B cell (primary cell): ENCODE measurements at regions not wholly inside any gene's neighbourhood (a gene's known extent, or its start where the extent isn't known, plus 50 kb on each side); places are given as distances from the start of the nearest gene placed in this dataset.

Experiments
- ATAC-seq: fragments of 200-7000 bp; cut with Tn5 transposase; one replicate; pipeline ENCODE4 v1.10.0; 2021; ENCODE audit warnings: low read depth, mild to moderate bottlenecking, moderate number of reproducible peaks, moderate library complexity
- CTCF ChIA-PET: fragments of 350-600 bp; sonication (Branson Sonifier 250); formaldehyde crosslinking; loops from one replicate; lab custom pipeline; 2021; ENCODE audit warnings: antibody characterized with exemption, inconsistent platforms; lab: Charles Lee
- POLR2A ChIA-PET: fragments of 350-600 bp; sonication (Branson Sonifier 250); formaldehyde crosslinking; loops from one replicate; lab custom pipeline; 2021; ENCODE audit warnings: antibody characterized with exemption; lab: Charles Lee
- DNase-seq: peaks from one replicate; pipeline ENCODE4 v3.0.0; 2013
- H2AFZ ChIP-seq: 2 replicates; pipeline ENCODE4 v1.6.1; 2012; ENCODE audit warnings: mild to moderate bottlenecking, low read depth, low read length; ENCODE audit not compliant: insufficient read depth, poor library complexity, severe bottlenecking
- H3K27ac ChIP-seq, 2 donors: 1 replicate in 1 of 2; 2 replicates in 1 of 2; pipeline ENCODE4 v1.5.1; 2012 to 2013; ENCODE audit warnings: low read length in 2 of 2, mild to moderate bottlenecking in 2 of 2, moderate library complexity in 1 of 2
- H3K27me3 ChIP-seq, 4 experiments: fragments of 200-600 bp in 1 of 4; sonication (generic) in 1 of 4; replicated peaks in 1 of 4; 1 replicate in 2 of 4; 2 replicates in 2 of 4; pipeline versions ENCODE4 v1.6.1 to v1.7.0; 2013 to 2016; ENCODE audit warnings: low read length in 3 of 4, mild to moderate bottlenecking in 2 of 4, mixed read lengths in 1 of 4, moderate library complexity in 1 of 4; ENCODE audit not compliant: insufficient read depth in 4 of 4, control insufficient read depth in 3 of 4; ENCODE audit errors: control extremely low read depth in 1 of 4
- H3K36me3 ChIP-seq, 2 experiments: replicated peaks in 1 of 2; 1 replicate in 1 of 2; 2 replicates in 1 of 2; pipeline versions ENCODE4 v1.6.1 to v1.7.1; 2013; ENCODE audit warnings: low read length in 1 of 2; ENCODE audit not compliant: insufficient read depth in 2 of 2, control insufficient read depth in 1 of 2; ENCODE audit errors: control extremely low read depth in 1 of 2, extremely low read depth in 1 of 2
- H3K4me1 ChIP-seq, 2 donors: fragments of 200-600 bp in 1 of 2; sonication (generic) in 1 of 2; 1 replicate in 1 of 2; 2 replicates in 1 of 2; pipeline versions ENCODE4 v1.5.1 to v1.6.1; 2013 to 2017; ENCODE audit warnings: low read length in 2 of 2; ENCODE audit not compliant: control insufficient read depth in 2 of 2, insufficient read depth in 2 of 2
- H3K4me2 ChIP-seq: replicated peaks from 2 replicates; pipeline ENCODE3; 2012; ENCODE audit warnings: mild to moderate bottlenecking, low read depth, low read length; ENCODE audit not compliant: poor library complexity, severe bottlenecking
- H3K4me3 ChIP-seq, 5 experiments: fragments of 200-600 bp in 1 of 5; sonication (generic) in 1 of 5; 1 replicate in 3 of 5; 2 replicates in 2 of 5; pipeline versions ENCODE4 v1.5.1 to v1.7.0; 2011 to 2016; ENCODE audit warnings: low read length in 4 of 5, mild to moderate bottlenecking in 4 of 5, low read depth in 2 of 5, control low read depth in 1 of 5, moderate library complexity in 1 of 5; ENCODE audit not compliant: insufficient read depth in 1 of 5; ENCODE audit errors: control extremely low read depth in 1 of 5, extremely low read depth in 1 of 5
- H3K79me2 ChIP-seq: fragments of 200-600 bp; sonication (generic); one replicate; pipeline ENCODE4 v1.6.0; 2016; ENCODE audit warnings: low read length; ENCODE audit not compliant: control insufficient read depth, insufficient read depth
- H3K9ac ChIP-seq: fragments of 200-600 bp; sonication (generic); 2 replicates; pipeline ENCODE4 v1.6.1; 2017; ENCODE audit warnings: mild to moderate bottlenecking, low read length, moderate library complexity
- H3K9me3 ChIP-seq, 3 donors: one replicate each; pipeline versions ENCODE4 v1.6.1 to v1.7.1; 2013; ENCODE audit warnings: low read length in 2 of 3; ENCODE audit not compliant: control insufficient read depth in 2 of 3, insufficient read depth in 1 of 3; ENCODE audit errors: control extremely low read depth in 1 of 3
- H4K20me1 ChIP-seq: 2 replicates; pipeline ENCODE4 v1.6.0; 2012; ENCODE audit warnings: mild to moderate bottlenecking, low read length; ENCODE audit not compliant: insufficient read depth, control insufficient read depth, poor library complexity, severe bottlenecking
- H3K27ac Mint-ChIP-seq: one replicate; pipeline ENCODE4 v1.8.0; 2021; ENCODE audit warnings: mixed read lengths
- H3K27me3 Mint-ChIP-seq: one replicate; pipeline ENCODE4 v1.8.0; 2021; ENCODE audit warnings: mixed read lengths
- H3K4me1 Mint-ChIP-seq: one replicate; pipeline ENCODE4 v1.8.0; 2021; ENCODE audit warnings: mixed read lengths
- H3K4me3 Mint-ChIP-seq: one replicate; pipeline ENCODE4 v1.8.0; 2021; ENCODE audit warnings: mixed read lengths
- H3K9me3 Mint-ChIP-seq: one replicate; pipeline ENCODE4 v1.8.0; 2022; ENCODE audit warnings: mixed read lengths; ENCODE audit not compliant: insufficient read depth
- CTCF ChIP-seq: fragments of 200-600 bp; IDR thresholded peaks from one replicate; pipeline ENCODE4 v1.8.0; 2022; ENCODE audit warnings: antibody characterized with exemption, mild to moderate bottlenecking
- EZH2 ChIP-seq: IDR thresholded peaks from 2 replicates; pipeline ENCODE4 v1.6.1; 2012; ENCODE audit warnings: borderline replicate concordance, low read depth, mild to moderate bottlenecking, moderate library complexity, low read length; ENCODE audit not compliant: insufficient read depth, poor library complexity, severe bottlenecking
- WGBS: methylation state at CpG from one replicate; pipeline ENCODE4 v1.1.5; 2013; ENCODE audit warnings: missing lambda C conversion rate; ENCODE audit not compliant: insufficient coverage; 5-methylcytosine and 5-hydroxymethylcytosine counted together
- intact Hi-C: fragments of 100-400 bp; cut with micrococcal nuclease; formaldehyde crosslinking; loops from one replicate; pipeline ENCODE4 v1.10.0; 2022

GRCh38 chr15:91461377-91461776 lies 361.3 kb downstream of the SV2B start:
- H3K9me3 Mint-ChIP-seq: no peaks in the 10 kb centered on the region
- Histone ChIP-seq H3K27ac (no peak overlapping the region), H3K4me3 (no peak overlapping the region), H3K79me2 (no peaks in the 10 kb centered on the region), H3K27me3 (no peaks in the 10 kb centered on the region), H3K4me1 (no peaks in the 10 kb centered on the region), H3K9ac (no peak overlapping the region), H4K20me1 (no peaks in the 10 kb centered on the region), H3K9me3 (no peaks in the 10 kb centered on the region), H3K36me3 (no peaks in the 10 kb centered on the region), H3K4me2 (no peak overlapping the region), H2AFZ (no peak overlapping the region)
- WGBS: 100% methylated on average over 1 of the region's 3 CpGs
- TF ChIP-seq EZH2: no peak
- no peak for TF ChIP-seq CTCF
- no peak overlapping the region for H3K4me3 Mint-ChIP-seq
- no peaks in the 10 kb centered on the region for H3K4me1 Mint-ChIP-seq
- POLR2A ChIA-PET: no interaction called here
- CTCF ChIA-PET: no interaction called here
- DNase-seq (no peak), ATAC-seq (no peak)
- H3K27ac Mint-ChIP-seq: no peak overlapping the region
- intact Hi-C loops: no loop called here
- peaks cover 8% of the 10 kb centered on the region for H3K27me3 Mint-ChIP-seq

GRCh38 chr15:91465086-91465485 lies 365.0 kb downstream of the SV2B start:
- H3K9me3 ChIP-seq: no peaks in the 10 kb centered on the region
- no peak for DNase-seq
- Mint-ChIP-seq H3K27ac (no peak overlapping the region), H3K27me3 (peaks cover 5% of the 10 kb centered on the region), H3K4me3 (no peak overlapping the region), H3K4me1 (no peaks in the 10 kb centered on the region), H3K9me3 (no peaks in the 10 kb centered on the region)
- H3K4me3 ChIP-seq: no peak overlapping the region
- H3K27me3 ChIP-seq: no peaks in the 10 kb centered on the region
- no peaks in the 10 kb centered on the region for H3K4me1 ChIP-seq
- no peaks in the 10 kb centered on the region for H3K36me3 ChIP-seq
- ChIA-PET POLR2A (no interaction called here), CTCF (no interaction called here)
- H3K27ac ChIP-seq: no peak overlapping the region
- intact Hi-C loops: no loop called here
- no peak overlapping the region for H2AFZ ChIP-seq
- no peaks in the 10 kb centered on the region for H4K20me1 ChIP-seq
- 100% methylated on average over 1 of the region's 4 CpGs for WGBS
- H3K79me2 ChIP-seq: no peaks in the 10 kb centered on the region
- no peak for TF ChIP-seq CTCF
- no peak for TF ChIP-seq EZH2
- no peak for ATAC-seq
- no peak overlapping the region for H3K4me2 ChIP-seq
- H3K9ac ChIP-seq: no peak overlapping the region
